OCI-LY7 (cell line): ENCODE measurements at regions not wholly inside any gene's neighbourhood (a gene's known extent, or its start where the extent isn't known, plus 50 kb on each side); places are given as distances from the start of the nearest gene placed in this dataset.

ENCODE experiments used
- BruUV-seq: library from RNA; stranded (reverse); fragments of 400-500 nt; replicated peaks from 2 replicates; lab custom pipeline; 2021; lab: Mats Ljungman, UMichigan
- CTCF ChIA-PET: fragments of 300-600 bp; sonication (Branson Sonifier 250); formaldehyde crosslinking; loops from one replicate; lab custom pipeline; 2022; ENCODE audit warnings: antibody characterized with exemption; ENCODE audit not compliant: unreplicated experiment; lab: Charles Lee
- POLR2A ChIA-PET: fragments of 300-600 bp; sonication (Branson Sonifier 250); formaldehyde crosslinking; loops from one replicate; lab custom pipeline; 2022; ENCODE audit warnings: antibody characterized with exemption; lab: Charles Lee
- DNase-seq: peaks from one replicate; pipeline ENCODE4 v3.0.0-alpha.2; 2015; ENCODE audit warnings: low spot score
- H2AFZ ChIP-seq: fragments of 200-600 bp; sonication (generic), shearing (Covaris generic); 2 replicates; pipeline ENCODE4 v1.6.1; 2014; ENCODE audit warnings: mild to moderate bottlenecking, antibody characterized with exemption, low read length, moderate library complexity
- H3K27ac ChIP-seq: fragments of 200-600 bp; sonication (generic); 2 replicates; pipeline ENCODE4 v1.5.1; 2014; ENCODE audit warnings: mixed run types, low read depth, mild to moderate bottlenecking, moderate library complexity, low read length, inconsistent platforms; ENCODE audit not compliant: poor library complexity, severe bottlenecking
- H3K36me3 ChIP-seq: fragments of 200-600 bp; sonication (generic); 2 replicates; pipeline ENCODE4 v1.6.1; 2014; ENCODE audit warnings: mild to moderate bottlenecking, antibody characterized with exemption, low read length, moderate library complexity, mixed read lengths; ENCODE audit not compliant: insufficient read depth
- H3K4me1 ChIP-seq: fragments of 200-600 bp; sonication (generic); 2 replicates; pipeline ENCODE4 v1.5.1; 2014; ENCODE audit warnings: mild to moderate bottlenecking, low read length; ENCODE audit not compliant: insufficient read depth, poor library complexity, severe bottlenecking
- H3K4me2 ChIP-seq: fragments of 200-600 bp; sonication (generic); 2 replicates; pipeline ENCODE4 v1.6.1; 2014; ENCODE audit warnings: mild to moderate bottlenecking, low read length
- H3K4me3 ChIP-seq: fragments of 200-600 bp; sonication (generic); 2 replicates; pipeline ENCODE4 v1.5.1; 2014; ENCODE audit warnings: mild to moderate bottlenecking, low read depth, low read length; ENCODE audit not compliant: poor library complexity, severe bottlenecking
- H3K79me2 ChIP-seq: fragments of 200-600 bp; sonication (generic); 2 replicates; pipeline ENCODE4 v1.6.1; 2016; ENCODE audit warnings: low read depth, mild to moderate bottlenecking, low read length, moderate library complexity, mixed read lengths; ENCODE audit not compliant: insufficient read depth
- H3K9me2 ChIP-seq: fragments of 200-600 bp; sonication (generic); 2 replicates; pipeline ENCODE4 v1.6.1; 2016; ENCODE audit warnings: mild to moderate bottlenecking, low read length, mixed read lengths; ENCODE audit not compliant: insufficient read depth
- H3K9me3 ChIP-seq: fragments of 200-600 bp; sonication (generic); 2 replicates; pipeline ENCODE4 v1.6.1; 2014; ENCODE audit warnings: mild to moderate bottlenecking, mixed run types, low read length, mixed read lengths
- H4K20me1 ChIP-seq: fragments of 200-600 bp; sonication (generic); 2 replicates; pipeline ENCODE4 v1.6.1; 2014; ENCODE audit warnings: mild to moderate bottlenecking, antibody characterized with exemption, low read length, moderate library complexity, mixed read lengths; ENCODE audit not compliant: insufficient read depth
- CTCF ChIP-seq: fragments of 200-600 bp; sonication (generic); conservative IDR thresholded peaks from 2 replicates; pipeline ENCODE4 v1.5.1; 2014; ENCODE audit warnings: mild to moderate bottlenecking, antibody characterized with exemption, low read length, moderate library complexity, mixed read lengths
- EZH2phosphoT487 ChIP-seq: fragments of 200-600 bp; sonication (generic); IDR thresholded peaks from 2 replicates; pipeline ENCODE4 v1.6.1; 2018; ENCODE audit warnings: low read depth, borderline replicate concordance, mild to moderate bottlenecking, mixed run types, antibody characterized with exemption, low read length, moderate library complexity, mixed read lengths
- intact Hi-C: fragments of 100-400 bp; cut with micrococcal nuclease; formaldehyde crosslinking; loops from one replicate; pipeline ENCODE4 v1.10.0; 2022; ENCODE audit not compliant: unreplicated experiment

GRCh38 chr6:84524636-84525035 is 239.8 kb downstream of the TBX18 start:
- TF ChIP-seq EZH2phosphoT487: no peak
- TF ChIP-seq CTCF: no peak
- no peaks in the 10 kb centered on the region for H3K9me3 ChIP-seq
- H3K4me2 ChIP-seq: no peak overlapping the region
- ChIA-PET CTCF (no interaction called here), POLR2A (no interaction called here)
- intact Hi-C loops: no loop called here
- H4K20me1 ChIP-seq: no peaks in the 10 kb centered on the region
- H2AFZ ChIP-seq: no peak overlapping the region
- no peaks in the 10 kb centered on the region for H3K79me2 ChIP-seq
- no peak overlapping the region for H3K27ac ChIP-seq
- no peak overlapping the region for H3K4me3 ChIP-seq
- H3K4me1 ChIP-seq: no peaks in the 10 kb centered on the region
- no peaks in the 10 kb centered on the region for H3K36me3 ChIP-seq
- BruUV-seq: no TSS peak
- DNase-seq: no peak
- H3K9me2 ChIP-seq: no peaks in the 10 kb centered on the region

GRCh38 chr6:84522135-84522549 is 242.3 kb downstream of the TBX18 start:
- no TSS peak for BruUV-seq
- Histone ChIP-seq H3K9me2 (no peaks in the 10 kb centered on the region), H2AFZ (no peak overlapping the region), H3K9me3 (no peaks in the 10 kb centered on the region), H4K20me1 (no peaks in the 10 kb centered on the region), H3K27ac (no peak overlapping the region), H3K79me2 (no peaks in the 10 kb centered on the region), H3K4me1 (no peaks in the 10 kb centered on the region), H3K4me3 (no peak overlapping the region), H3K4me2 (no peak overlapping the region), H3K36me3 (no peaks in the 10 kb centered on the region)
- DNase-seq: no peak
- intact Hi-C loops: no loop called here
- CTCF ChIA-PET: no interaction called here
- POLR2A ChIA-PET: interaction anchor here (0.6 kb wide), 1 partner anchor 879 kb away, joined by 3 read pairs; no protein-coding TSS in a partner anchor
- TF ChIP-seq EZH2phosphoT487 (no peak), CTCF (no peak)

GRCh38 chr6:84521511-84521910 is 242.9 kb downstream of the TBX18 start:
- ChIA-PET CTCF (no interaction called here), POLR2A (interaction anchor here (0.6 kb wide), 1 partner anchor 879 kb away, joined by 3 read pairs; no protein-coding TSS in a partner anchor)
- no peak overlapping the region for H3K27ac ChIP-seq
- no peaks in the 10 kb centered on the region for H3K79me2 ChIP-seq
- no peaks in the 10 kb centered on the region for H3K36me3 ChIP-seq
- intact Hi-C loops: no loop called here
- no peaks in the 10 kb centered on the region for H3K9me3 ChIP-seq
- no peaks in the 10 kb centered on the region for H4K20me1 ChIP-seq
- no TSS peak for BruUV-seq
- H3K9me2 ChIP-seq: no peaks in the 10 kb centered on the region
- no peak overlapping the region for H3K4me3 ChIP-seq
- H2AFZ ChIP-seq: no peak overlapping the region
- DNase-seq: no peak
- no peak overlapping the region for H3K4me2 ChIP-seq
- no peaks in the 10 kb centered on the region for H3K4me1 ChIP-seq
- TF ChIP-seq CTCF: no peak
- TF ChIP-seq EZH2phosphoT487: no peak
